PFSK-1 (cell line): ENCODE measurements at regions not wholly inside any gene's neighbourhood (a gene's known extent, or its start where the extent isn't known, plus 50 kb on each side); places are given as distances from the start of the nearest gene placed in this dataset.

Experiments used
- FOXP2 ChIP-seq: optimal IDR thresholded peaks from 2 replicates; pipeline ENCODE3; 2011; ENCODE audit warnings: borderline replicate concordance, control low read depth, inconsistent platforms; ENCODE audit not compliant: insufficient read depth; ENCODE audit errors: extremely low read length, extremely low read depth
- POLR2AphosphoS5 ChIP-seq: IDR thresholded peaks from 2 replicates; pipeline ENCODE4 v1.6.1; 2012; ENCODE audit warnings: low read depth, mild to moderate bottlenecking, control low read depth, low read length, moderate library complexity
- SIN3A ChIP-seq: IDR thresholded peaks from 2 replicates; pipeline ENCODE4 v1.6.1; 2012; ENCODE audit warnings: mild to moderate bottlenecking, low read length, moderate library complexity, borderline replicate concordance; ENCODE audit not compliant: insufficient read depth
- TAF1 ChIP-seq: IDR thresholded peaks from 2 replicates; pipeline ENCODE4 v1.6.1; 2012; ENCODE audit warnings: low read length, control low read depth, borderline replicate concordance; ENCODE audit not compliant: insufficient read depth
- TF ChIP-seq, protein P1 (sequence below), 2 experiments: IDR thresholded peaks; 2 replicates each; pipeline versions ENCODE4 v1.6.1 to v1.8.0; 2011 to 2012; ENCODE audit warnings: low read depth in 2 of 2, low read length in 2 of 2, control low read depth in 1 of 2, inconsistent platforms in 1 of 2, mild to moderate bottlenecking in 1 of 2, moderate library complexity in 1 of 2; ENCODE audit not compliant: insufficient read depth in 1 of 2

DNA sequence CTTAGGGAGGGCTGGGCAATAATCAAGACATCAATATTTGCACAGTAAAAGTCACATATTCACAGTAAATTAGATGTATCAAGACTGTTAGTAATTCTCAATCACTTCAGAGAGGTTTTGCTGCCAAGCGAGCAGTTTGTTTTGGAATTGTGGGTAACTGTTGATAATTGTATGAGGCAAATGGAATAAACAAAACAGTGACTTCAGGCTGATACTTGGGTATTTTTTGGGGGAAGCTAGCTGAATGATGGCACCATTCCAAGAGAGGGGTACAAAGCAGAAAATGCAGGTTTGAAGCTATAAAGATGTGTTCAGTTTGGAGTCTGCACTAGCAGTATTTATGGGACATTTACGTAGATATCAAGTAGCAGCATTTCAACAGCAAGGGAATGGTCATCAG lies 232.8 kb upstream of the ATP2B1 start:
- TF ChIP-seq SIN3A (no peak), POLR2AphosphoS5 (no peak), TAF1 (no peak), FOXP2 (no peak)
- TF ChIP-seq, protein P1, sequence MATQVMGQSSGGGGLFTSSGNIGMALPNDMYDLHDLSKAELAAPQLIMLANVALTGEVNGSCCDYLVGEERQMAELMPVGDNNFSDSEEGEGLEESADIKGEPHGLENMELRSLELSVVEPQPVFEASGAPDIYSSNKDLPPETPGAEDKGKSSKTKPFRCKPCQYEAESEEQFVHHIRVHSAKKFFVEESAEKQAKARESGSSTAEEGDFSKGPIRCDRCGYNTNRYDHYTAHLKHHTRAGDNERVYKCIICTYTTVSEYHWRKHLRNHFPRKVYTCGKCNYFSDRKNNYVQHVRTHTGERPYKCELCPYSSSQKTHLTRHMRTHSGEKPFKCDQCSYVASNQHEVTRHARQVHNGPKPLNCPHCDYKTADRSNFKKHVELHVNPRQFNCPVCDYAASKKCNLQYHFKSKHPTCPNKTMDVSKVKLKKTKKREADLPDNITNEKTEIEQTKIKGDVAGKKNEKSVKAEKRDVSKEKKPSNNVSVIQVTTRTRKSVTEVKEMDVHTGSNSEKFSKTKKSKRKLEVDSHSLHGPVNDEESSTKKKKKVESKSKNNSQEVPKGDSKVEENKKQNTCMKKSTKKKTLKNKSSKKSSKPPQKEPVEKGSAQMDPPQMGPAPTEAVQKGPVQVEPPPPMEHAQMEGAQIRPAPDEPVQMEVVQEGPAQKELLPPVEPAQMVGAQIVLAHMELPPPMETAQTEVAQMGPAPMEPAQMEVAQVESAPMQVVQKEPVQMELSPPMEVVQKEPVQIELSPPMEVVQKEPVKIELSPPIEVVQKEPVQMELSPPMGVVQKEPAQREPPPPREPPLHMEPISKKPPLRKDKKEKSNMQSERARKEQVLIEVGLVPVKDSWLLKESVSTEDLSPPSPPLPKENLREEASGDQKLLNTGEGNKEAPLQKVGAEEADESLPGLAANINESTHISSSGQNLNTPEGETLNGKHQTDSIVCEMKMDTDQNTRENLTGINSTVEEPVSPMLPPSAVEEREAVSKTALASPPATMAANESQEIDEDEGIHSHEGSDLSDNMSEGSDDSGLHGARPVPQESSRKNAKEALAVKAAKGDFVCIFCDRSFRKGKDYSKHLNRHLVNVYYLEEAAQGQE (IDR thresholded peaks at IDR 0.05; ENCODE audit: insufficient read depth in 1 of 2, low read depth in 2 of 2, low read length in 2 of 2), result no peak

DNA sequence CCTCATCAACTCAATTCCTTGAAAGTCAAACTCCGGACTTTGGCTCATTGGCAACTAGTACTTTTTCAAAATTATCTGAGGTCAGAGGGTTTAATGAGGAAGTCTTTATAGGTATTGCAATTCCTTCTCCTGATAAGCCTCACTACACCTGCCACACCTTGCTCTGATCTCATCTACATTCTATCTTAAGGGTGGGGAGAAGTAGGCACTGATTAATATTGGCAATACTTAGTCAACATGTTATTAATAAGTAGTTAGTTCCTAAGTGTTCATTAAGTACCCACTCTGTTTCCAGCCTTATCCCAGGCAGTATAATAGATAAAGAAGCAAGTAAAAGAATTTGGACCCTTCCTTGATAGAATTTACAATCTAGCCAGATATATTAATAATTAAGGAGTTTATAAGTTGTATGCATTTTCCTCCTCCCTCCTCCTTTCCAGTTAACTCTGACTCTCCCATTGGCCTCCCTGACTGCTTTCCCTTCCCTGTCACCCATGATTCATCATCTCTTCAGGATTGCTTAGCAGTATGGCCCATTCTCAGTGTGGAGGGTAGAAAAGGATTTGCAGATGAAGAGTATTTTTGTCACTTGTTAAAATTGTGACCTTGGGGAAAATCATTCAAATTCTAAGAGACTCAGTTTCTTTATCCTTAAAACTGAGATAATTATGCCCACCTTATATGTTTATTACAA lies 231.0 kb upstream of the ATP2B1 start:
- TF ChIP-seq TAF1 (no peak), SIN3A (no peak), FOXP2 (no peak), POLR2AphosphoS5 (no peak)
- TF ChIP-seq, protein P1 (IDR thresholded peaks at IDR 0.05; ENCODE audit: insufficient read depth in 1 of 2, low read depth in 2 of 2, low read length in 2 of 2), result no peak

DNA sequence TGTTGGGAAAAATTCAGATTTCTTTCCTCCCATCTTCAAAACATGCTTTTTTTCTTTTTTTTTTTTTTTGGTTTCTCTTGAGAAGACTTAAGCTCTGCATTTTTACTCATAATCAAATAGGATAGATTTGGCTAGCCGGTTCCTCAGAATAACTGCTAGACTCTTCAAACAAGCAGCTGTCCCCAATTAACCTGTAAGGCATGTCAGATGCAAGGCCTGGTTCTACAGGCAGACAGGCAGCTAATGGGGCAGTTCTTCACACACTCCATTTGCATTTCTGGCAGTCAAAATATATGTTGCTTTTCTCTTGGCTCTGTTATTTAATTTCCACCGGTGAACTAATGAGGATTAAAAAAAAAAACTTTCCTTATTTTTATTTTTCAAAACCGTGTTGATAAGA lies 228.0 kb upstream of the ATP2B1 start:
- TF ChIP-seq POLR2AphosphoS5, result no peak
- TF ChIP-seq TAF1, result no peak
- no peak for TF ChIP-seq SIN3A
- TF ChIP-seq, protein P1 (IDR thresholded peaks at IDR 0.05; ENCODE audit: insufficient read depth in 1 of 2, low read depth in 2 of 2, low read length in 2 of 2), result no peak

DNA sequence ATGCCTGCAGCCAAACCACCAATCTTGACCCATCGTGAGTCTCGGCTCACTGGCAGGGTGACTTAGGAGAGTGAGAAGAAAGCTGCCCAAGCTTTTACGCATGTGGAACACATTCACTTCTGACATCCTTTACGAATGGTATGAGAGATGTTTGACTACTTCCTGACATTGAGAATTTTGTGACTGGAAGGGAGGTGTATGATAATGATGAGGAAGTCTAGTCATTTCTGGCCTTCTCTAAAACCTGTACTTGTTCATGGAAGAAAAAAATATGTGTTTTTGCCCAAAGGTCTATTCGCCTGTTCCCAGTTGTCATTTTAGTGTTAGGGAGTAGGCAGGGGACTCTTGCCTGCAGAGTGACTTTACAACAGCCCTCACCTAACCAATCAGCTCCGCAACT lies 227.2 kb upstream of the ATP2B1 start:
- no peak for TF ChIP-seq SIN3A
- no peak for TF ChIP-seq POLR2AphosphoS5
- TF ChIP-seq, protein P1 (IDR thresholded peaks at IDR 0.05; ENCODE audit: insufficient read depth in 1 of 2, low read depth in 2 of 2, low read length in 2 of 2), result no peak
- TF ChIP-seq TAF1, result no peak
- no peak for TF ChIP-seq FOXP2

DNA sequence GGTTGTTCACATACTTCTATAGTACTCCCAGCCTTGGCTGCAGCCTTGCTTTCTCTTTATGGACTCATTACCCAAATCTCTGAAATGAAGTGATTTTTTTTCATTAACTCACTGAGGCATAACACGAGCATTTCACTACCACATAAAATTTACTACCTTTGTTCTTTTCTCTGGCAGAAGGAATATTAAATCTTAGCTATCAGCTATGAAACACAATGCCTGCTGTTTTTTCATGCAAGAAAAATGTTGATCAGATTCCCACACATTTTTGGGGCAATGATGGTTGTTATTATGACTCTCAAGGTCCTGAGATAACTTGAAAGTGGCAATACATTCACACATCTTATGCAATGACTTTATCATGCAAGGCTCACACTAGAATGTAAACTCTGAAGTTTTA lies 225.3 kb upstream of the ATP2B1 start:
- TF ChIP-seq POLR2AphosphoS5 (no peak), SIN3A (no peak), TAF1 (no peak), FOXP2 (no peak)
- TF ChIP-seq, protein P1 (IDR thresholded peaks at IDR 0.05; ENCODE audit: insufficient read depth in 1 of 2, low read depth in 2 of 2, low read length in 2 of 2), result no peak
